HPDE6-E6E7 (cell line): ENCODE measurements at regions not wholly inside any gene's neighbourhood (a gene's known extent, or its start where the extent isn't known, plus 50 kb on each side); places are given as distances from the start of the nearest gene placed in this dataset.

Source experiments
- DNase-seq: peaks from one replicate; pipeline ENCODE4 v3.0.0; 2011; ENCODE audit warnings: missing footprints; ENCODE audit errors: extremely low spot score

- DNase-seq: no peak
Measured at GRCh38 chr18:38612904-38613303, 1047.3 kb upstream of the CELF4 start.

GRCh38 chr18:38611036-38611964, 1045.7 kb upstream of the CELF4 start:
- no peak for DNase-seq

- DNase-seq: no peak
Measured at GRCh38 chr18:38606841-38607240, 1041.2 kb upstream of the CELF4 start.

- DNase-seq: no peak
Measured at GRCh38 chr18:38602341-38602740, 1036.7 kb upstream of the CELF4 start.

GRCh38 chr18:38587571-38587970, 1022.0 kb upstream of the CELF4 start:
- no peak for DNase-seq

- no peak for DNase-seq
Measured at GRCh38 chr18:38586327-38586726, 1020.7 kb upstream of the CELF4 start.

GRCh38 chr18:38579764-38580163, 1014.2 kb upstream of the CELF4 start:
- DNase-seq: no peak

- no peak for DNase-seq
Measured at GRCh38 chr18:38576916-38577315, 1011.3 kb upstream of the CELF4 start.

- DNase-seq: no peak
Measured at GRCh38 chr18:38576349-38576748, 1010.8 kb upstream of the CELF4 start.

- no peak for DNase-seq
Measured at GRCh38 chr18:38575648-38576047, 1010.0 kb upstream of the CELF4 start.

GRCh38 chr18:38575023-38575422, 1009.4 kb upstream of the CELF4 start:
- DNase-seq: no peak

GRCh38 chr18:38572554-38573111, 1007.0 kb upstream of the CELF4 start:
- no peak for DNase-seq

GRCh38 chr18:38571651-38572050, 1006.1 kb upstream of the CELF4 start:
- no peak for DNase-seq

GRCh38 chr18:38565513-38565912, 999.9 kb upstream of the CELF4 start:
- DNase-seq: no peak

GRCh38 chr18:38563396-38563980, 997.9 kb upstream of the CELF4 start:
- DNase-seq: no peak

GRCh38 chr18:38557006-38557405, 991.4 kb upstream of the CELF4 start:
- DNase-seq: no peak

- DNase-seq: no peak
Measured at GRCh38 chr18:38552732-38553321, 987.2 kb upstream of the CELF4 start.

GRCh38 chr18:38551881-38552280, 986.3 kb upstream of the CELF4 start:
- no peak for DNase-seq

GRCh38 chr18:38545071-38545470, 979.5 kb upstream of the CELF4 start:
- DNase-seq: peak; percentile 47

GRCh38 chr18:38539856-38540255, 974.3 kb upstream of the CELF4 start:
- DNase-seq: no peak

- DNase-seq: no peak
Measured at GRCh38 chr18:38539371-38539770, 973.8 kb upstream of the CELF4 start.

- no peak for DNase-seq
Measured at GRCh38 chr18:38534073-38534472, 968.5 kb upstream of the CELF4 start.

- peak; percentile 9 for DNase-seq
Measured at GRCh38 chr18:38526922-38527321, 961.3 kb upstream of the CELF4 start.
